Omental fat pad (tissue), 3 donors: ENCODE measurements at regions not wholly inside any gene's neighbourhood (a gene's known extent, or its start where the extent isn't known, plus 50 kb on each side); places are given as distances from the start of the nearest gene placed in this dataset.

ENCODE experiments used
- ATAC-seq: fragments of 150-250 bp; one replicate; pipeline ENCODE4 v1.9.1; 2016; ENCODE audit warnings: mild to moderate bottlenecking, moderate library complexity; ENCODE audit not compliant: low FRiP score
- DNase-seq: peaks from one replicate; pipeline ENCODE4 v3.0.0-alpha.2; 2019; ENCODE audit warnings: low spot score
- CTCF ChIP-seq, 3 donors: fragments of 450-650 bp; IDR thresholded peaks; one replicate each; pipeline ENCODE4 v1.5.1; 2016 to 2017; ENCODE audit warnings: antibody characterized with exemption in 3 of 3, mild to moderate bottlenecking in 3 of 3, moderate library complexity in 2 of 3

GRCh38 chr5:26432386-26432785, 606.0 kb downstream of the CDH9 start:
- TF ChIP-seq CTCF (IDR thresholded peaks at IDR 0.05) = no peak
- no peak for ATAC-seq
- no peak for DNase-seq

- ATAC-seq (no peak), DNase-seq (no peak)
- TF ChIP-seq CTCF (IDR thresholded peaks at IDR 0.05) = no peak
Observed at GRCh38 chr5:26430323-26430722, 608.1 kb downstream of the CDH9 start.

GRCh38 chr5:26427281-26427680, 611.1 kb downstream of the CDH9 start:
- no peak for TF ChIP-seq CTCF (IDR thresholded peaks at IDR 0.05)
- no peak for ATAC-seq
- no peak for DNase-seq

GRCh38 chr5:26419987-26420386, 618.4 kb downstream of the CDH9 start:
- DNase-seq (no peak), ATAC-seq (no peak)
- no peak for TF ChIP-seq CTCF (IDR thresholded peaks at IDR 0.05)

GRCh38 chr5:26416911-26417310, 621.5 kb downstream of the CDH9 start:
- TF ChIP-seq CTCF (IDR thresholded peaks at IDR 0.05) = no peak
- DNase-seq (no peak), ATAC-seq (no peak)

- no peak for DNase-seq
- TF ChIP-seq CTCF (IDR thresholded peaks at IDR 0.05) = no peak
- no peak for ATAC-seq
Observed at GRCh38 chr5:26415987-26416779, 622.2 kb downstream of the CDH9 start.

- ATAC-seq (no peak), DNase-seq (no peak)
- TF ChIP-seq CTCF (IDR thresholded peaks at IDR 0.05) = no peak
Observed at GRCh38 chr5:26390608-26391007, 647.8 kb downstream of the CDH9 start.
